ENCODE measurements at regions not wholly inside any gene's neighbourhood (a gene's known extent, or its start where the extent isn't known, plus 50 kb on each side); places are given as distances from the start of the nearest gene placed in this dataset.

DNA sequence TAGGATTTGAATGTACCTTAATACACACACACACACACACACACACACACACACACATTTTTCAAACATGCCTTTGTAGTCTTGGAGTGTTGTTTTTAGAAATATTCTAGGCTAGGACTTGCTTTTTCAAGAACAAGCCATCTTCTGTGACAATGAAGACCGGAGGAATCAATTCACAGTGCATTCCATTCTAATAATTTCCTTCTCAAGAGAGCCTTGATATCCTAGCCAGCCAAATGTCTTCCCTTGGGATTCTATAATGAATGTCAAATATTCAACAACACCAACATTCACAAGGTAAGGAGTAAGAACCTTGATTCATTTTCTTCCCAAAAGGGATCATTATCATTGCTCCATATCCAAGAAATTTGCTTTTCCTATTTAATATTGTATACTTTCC, 180.3 kb downstream of the SLITRK1 start:
- Histone ChIP-seq H3K9ac (no peak overlapping the region), H3K27ac (no peak overlapping the region), H2AFZ (no peak overlapping the region), H3K4me3 (ENCODE audit: low read depth, low read length) (no peak overlapping the region), H3K9me3 (ENCODE audit: control insufficient read depth, low read length) (no peaks in the 10 kb centered on the region), H3K4me1 (no peaks in the 10 kb centered on the region), H3K36me3 (ENCODE audit: control insufficient read depth, insufficient read depth, low read length) (no peaks in the 10 kb centered on the region), H3K4me2 (ENCODE audit: low read length) (no peak overlapping the region), H3K27me3 (ENCODE audit: control insufficient read depth, insufficient read depth, low read length) (no peaks in the 10 kb centered on the region), H3K79me2 (no peaks in the 10 kb centered on the region)
- TF ChIP-seq, protein P1, sequence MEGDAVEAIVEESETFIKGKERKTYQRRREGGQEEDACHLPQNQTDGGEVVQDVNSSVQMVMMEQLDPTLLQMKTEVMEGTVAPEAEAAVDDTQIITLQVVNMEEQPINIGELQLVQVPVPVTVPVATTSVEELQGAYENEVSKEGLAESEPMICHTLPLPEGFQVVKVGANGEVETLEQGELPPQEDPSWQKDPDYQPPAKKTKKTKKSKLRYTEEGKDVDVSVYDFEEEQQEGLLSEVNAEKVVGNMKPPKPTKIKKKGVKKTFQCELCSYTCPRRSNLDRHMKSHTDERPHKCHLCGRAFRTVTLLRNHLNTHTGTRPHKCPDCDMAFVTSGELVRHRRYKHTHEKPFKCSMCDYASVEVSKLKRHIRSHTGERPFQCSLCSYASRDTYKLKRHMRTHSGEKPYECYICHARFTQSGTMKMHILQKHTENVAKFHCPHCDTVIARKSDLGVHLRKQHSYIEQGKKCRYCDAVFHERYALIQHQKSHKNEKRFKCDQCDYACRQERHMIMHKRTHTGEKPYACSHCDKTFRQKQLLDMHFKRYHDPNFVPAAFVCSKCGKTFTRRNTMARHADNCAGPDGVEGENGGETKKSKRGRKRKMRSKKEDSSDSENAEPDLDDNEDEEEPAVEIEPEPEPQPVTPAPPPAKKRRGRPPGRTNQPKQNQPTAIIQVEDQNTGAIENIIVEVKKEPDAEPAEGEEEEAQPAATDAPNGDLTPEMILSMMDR (IDR thresholded peaks at IDR 0.05), result no peak

DNA sequence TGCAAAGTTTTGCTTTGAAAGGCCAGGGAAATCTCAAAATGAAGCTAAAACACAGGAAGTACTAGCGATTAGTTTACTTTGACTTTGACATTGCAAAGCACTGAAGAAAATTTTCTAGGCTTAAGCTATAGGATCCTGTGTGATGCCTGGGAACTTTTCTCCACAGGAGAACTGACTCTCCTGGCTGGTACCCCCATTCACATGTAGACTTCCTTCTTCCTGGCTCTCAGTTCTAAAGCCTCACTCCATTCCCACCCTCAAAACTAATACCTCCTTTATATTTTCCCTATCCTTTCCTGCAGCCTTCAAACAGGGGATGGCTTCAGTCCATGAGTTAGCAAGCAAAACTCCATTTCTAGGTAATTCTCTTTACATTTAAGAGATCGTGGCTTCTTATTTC, 189.5 kb downstream of the SLITRK1 start:
- H3K27me3 ChIP-seq (ENCODE audit: control insufficient read depth, insufficient read depth, low read length), result no peaks in the 10 kb centered on the region
- no peaks in the 10 kb centered on the region for H3K4me1 ChIP-seq
- TF ChIP-seq, protein P1 (IDR thresholded peaks at IDR 0.05), result no peak
- no peak overlapping the region for H2AFZ ChIP-seq
- H3K27ac ChIP-seq, result no peak overlapping the region
- H3K9me3 ChIP-seq (ENCODE audit: control insufficient read depth, low read length), result no peaks in the 10 kb centered on the region
- no peak overlapping the region for H3K9ac ChIP-seq
- H3K4me3 ChIP-seq (ENCODE audit: low read depth, low read length), result no peak overlapping the region
- no peak overlapping the region for H3K4me2 ChIP-seq (ENCODE audit: low read length)
- no peaks in the 10 kb centered on the region for H3K36me3 ChIP-seq (ENCODE audit: control insufficient read depth, insufficient read depth, low read length)
- H3K79me2 ChIP-seq, result no peaks in the 10 kb centered on the region

DNA sequence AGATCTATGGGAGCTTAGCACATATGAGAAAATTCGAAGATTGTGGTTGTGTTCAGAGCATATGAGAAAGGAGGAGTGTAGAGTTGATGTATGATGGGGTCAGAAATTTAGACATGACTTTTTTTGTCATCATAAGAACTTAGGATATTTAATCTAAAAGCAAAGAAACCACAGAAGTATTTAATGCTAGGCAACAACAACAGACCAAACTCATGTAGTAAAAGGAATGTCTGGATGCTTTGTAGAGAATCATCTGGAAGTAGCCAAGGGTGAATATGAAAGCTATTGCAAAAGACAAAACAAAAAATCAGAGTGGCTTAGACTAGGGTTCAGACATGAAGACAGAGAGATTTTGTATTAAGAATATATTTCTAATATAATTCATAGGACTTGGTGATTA, 190.3 kb downstream of the SLITRK1 start:
- Histone ChIP-seq H3K27ac (no peak overlapping the region), H3K4me1 (no peaks in the 10 kb centered on the region), H3K9me3 (ENCODE audit: control insufficient read depth, low read length) (no peaks in the 10 kb centered on the region), H3K4me2 (ENCODE audit: low read length) (no peak overlapping the region), H3K27me3 (ENCODE audit: control insufficient read depth, insufficient read depth, low read length) (no peaks in the 10 kb centered on the region), H3K36me3 (ENCODE audit: control insufficient read depth, insufficient read depth, low read length) (no peaks in the 10 kb centered on the region), H3K79me2 (no peaks in the 10 kb centered on the region), H2AFZ (no peak overlapping the region), H3K4me3 (ENCODE audit: low read depth, low read length) (no peak overlapping the region), H3K9ac (no peak overlapping the region)
- TF ChIP-seq, protein P1 (IDR thresholded peaks at IDR 0.05), result no peak

DNA sequence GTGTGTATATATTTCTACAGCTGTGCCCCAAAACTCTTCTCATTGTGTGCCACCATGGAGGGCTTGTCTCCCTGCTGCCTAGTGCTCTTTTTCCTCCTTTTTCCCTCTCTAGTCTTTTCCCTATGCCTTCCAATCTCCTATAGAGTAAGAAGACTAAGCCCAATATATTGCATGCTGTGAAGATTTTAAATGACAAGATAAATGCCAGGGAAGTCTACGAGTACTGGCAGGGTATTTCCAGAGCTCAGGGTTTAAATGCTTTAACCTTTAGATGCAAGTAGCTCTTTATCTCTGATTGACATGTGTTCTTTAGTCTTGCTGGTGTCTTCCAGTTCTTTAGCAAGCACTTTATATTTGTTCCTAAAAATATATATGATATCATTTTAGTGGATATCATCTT, 200.7 kb downstream of the SLITRK1 start:
- H3K4me1 ChIP-seq, result no peaks in the 10 kb centered on the region

DNA sequence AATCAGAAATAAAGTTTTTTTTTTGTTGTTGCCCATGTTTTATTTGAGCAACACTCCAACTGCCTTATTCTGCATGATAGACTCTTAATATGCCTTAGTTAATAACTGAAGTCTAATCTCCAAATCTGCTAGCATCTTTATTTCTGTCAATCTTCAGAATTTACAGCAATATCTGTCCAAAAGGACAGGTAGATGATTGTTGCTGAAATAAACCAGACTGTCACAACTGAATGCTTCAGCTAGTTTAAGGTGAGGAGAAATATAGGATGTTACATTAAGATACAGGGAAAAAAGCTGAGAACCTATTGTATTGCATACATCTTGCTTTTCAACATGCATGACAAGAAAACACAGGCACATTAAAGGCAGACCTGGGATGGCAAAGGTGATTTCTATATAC, 204.3 kb downstream of the SLITRK1 start:
- no peaks in the 10 kb centered on the region for H3K36me3 ChIP-seq (ENCODE audit: control insufficient read depth, insufficient read depth, low read length)
- TF ChIP-seq, protein P1 (IDR thresholded peaks at IDR 0.05), result no peak

More for the DNA sequence above, 200.7 kb downstream of the SLITRK1 start:
- no peaks in the 10 kb centered on the region for H3K27me3 ChIP-seq (ENCODE audit: control insufficient read depth, insufficient read depth, low read length)
- no peaks in the 10 kb centered on the region for H3K9me3 ChIP-seq (ENCODE audit: control insufficient read depth, low read length)
- H3K36me3 ChIP-seq (ENCODE audit: control insufficient read depth, insufficient read depth, low read length), result no peaks in the 10 kb centered on the region
- H3K79me2 ChIP-seq, result no peaks in the 10 kb centered on the region
- H3K4me2 ChIP-seq (ENCODE audit: low read length), result no peak overlapping the region
- H3K4me3 ChIP-seq (ENCODE audit: low read depth, low read length), result no peak overlapping the region
- H3K27ac ChIP-seq, result no peak overlapping the region
- TF ChIP-seq, protein P1 (IDR thresholded peaks at IDR 0.05), result no peak
- H2AFZ ChIP-seq, result no peak overlapping the region
- H3K9ac ChIP-seq, result no peak overlapping the region

More for the DNA sequence above, 204.3 kb downstream of the SLITRK1 start:
- no peaks in the 10 kb centered on the region for H3K4me1 ChIP-seq
- no peak overlapping the region for H3K4me2 ChIP-seq (ENCODE audit: low read length)
- H2AFZ ChIP-seq, result no peak overlapping the region
- H3K79me2 ChIP-seq, result no peaks in the 10 kb centered on the region
- H3K9me3 ChIP-seq (ENCODE audit: control insufficient read depth, low read length), result no peaks in the 10 kb centered on the region
- H3K9ac ChIP-seq, result no peak overlapping the region
- H3K27me3 ChIP-seq (ENCODE audit: control insufficient read depth, insufficient read depth, low read length), result no peaks in the 10 kb centered on the region
- no peak overlapping the region for H3K27ac ChIP-seq
- H3K4me3 ChIP-seq (ENCODE audit: low read depth, low read length), result no peak overlapping the region
